Renal cortex interstitium (tissue), 11 donors: ENCODE measurements at regions not wholly inside any gene's neighbourhood (a gene's known extent, or its start where the extent isn't known, plus 50 kb on each side); places are given as distances from the start of the nearest gene placed in this dataset.
A peak's percentile ranks its signal among the peaks of the same experiment; 100 is the strongest.
"Not testable (repeated sequence)": the region's sequence is repeated elsewhere in the genome, so short reads cannot be mapped to it uniquely, and the experiment has no call there.

Experiments
- DNase-seq, 11 donors: peaks; one replicate each; pipeline ENCODE4 v3.0.0-alpha.2; 2013; ENCODE audit warnings: low read depth in 9 of 11, low spot score in 4 of 11; ENCODE audit errors: extremely low read depth in 1 of 11

- no peak for DNase-seq
Measured at GRCh38 chr11:45754741-45755140, 50.2 kb upstream of the SLC35C1 start.

GRCh38 chr11:45754261-45754709 lies 50.7 kb upstream of the SLC35C1 start:
- DNase-seq: peak in 3 of 11 donors; percentile 24 to 33 (median 32)

GRCh38 chr11:45752106-45752505 lies 52.8 kb upstream of the SLC35C1 start:
- no peak for DNase-seq

GRCh38 chr11:45751430-45751829 lies 53.5 kb upstream of the SLC35C1 start:
- DNase-seq: no peak

GRCh38 chr11:45750439-45750838 lies 54.5 kb upstream of the SLC35C1 start:
- no peak for DNase-seq

GRCh38 chr11:45748801-45749200 lies 56.1 kb upstream of the SLC35C1 start:
- no peak for DNase-seq

GRCh38 chr11:45745065-45745811 lies 59.7 kb upstream of the SLC35C1 start:
- DNase-seq: no peak

- DNase-seq: no peak
Measured at GRCh38 chr11:45743556-45744468, 61.1 kb upstream of the SLC35C1 start.

- DNase-seq: no peak
Measured at GRCh38 chr11:45741582-45741981, 63.4 kb upstream of the SLC35C1 start.

GRCh38 chr11:45741032-45741431 lies 63.9 kb upstream of the SLC35C1 start:
- DNase-seq: no peak

GRCh38 chr11:45739866-45740265 lies 65.1 kb upstream of the SLC35C1 start:
- no peak for DNase-seq

GRCh38 chr11:45739071-45739470 lies 65.9 kb upstream of the SLC35C1 start:
- not testable (repeated sequence) for DNase-seq

- DNase-seq: not testable (repeated sequence)
Measured at GRCh38 chr11:45738194-45738593, 66.8 kb upstream of the SLC35C1 start.

- DNase-seq: no peak
Measured at GRCh38 chr11:45737056-45737455, 67.9 kb upstream of the SLC35C1 start.

- DNase-seq: no peak
Measured at GRCh38 chr11:45736424-45736823, 68.5 kb upstream of the SLC35C1 start.

- no peak for DNase-seq
Measured at GRCh38 chr11:45733176-45733575, 67.8 kb upstream of the CHST1 start.

GRCh38 chr11:45732343-45732742 lies 66.9 kb upstream of the CHST1 start:
- no peak for DNase-seq

- not testable (repeated sequence) for DNase-seq
Measured at GRCh38 chr11:45731171-45731570, 65.7 kb upstream of the CHST1 start.

- DNase-seq: no peak
Measured at GRCh38 chr11:45730014-45730413, 64.6 kb upstream of the CHST1 start.

GRCh38 chr11:45726493-45727054 lies 61.2 kb upstream of the CHST1 start:
- no peak for DNase-seq
